NCI-H1105 treated with DMSO at 0.1 percent for 48 hours (cell line): ENCODE measurements at regions not wholly inside any gene's neighbourhood (a gene's known extent, or its start where the extent isn't known, plus 50 kb on each side); places are given as distances from the start of the nearest gene placed in this dataset.
A peak's percentile ranks its signal among the peaks of the same experiment; 100 is the strongest.
"Not testable (repeated sequence)": the region's sequence is repeated elsewhere in the genome, so short reads cannot be mapped to it uniquely, and the experiment has no call there.

ENCODE experiments used
- DNase-seq: peaks from one replicate; lab custom pipeline; 2025; lab: John Stamatoyannopoulos, UW

GRCh38 chr9:28471261-28471660 lies 898.0 kb upstream of the C9orf72 start:
- DNase-seq, result no peak

- no peak for DNase-seq
Observed at GRCh38 chr9:28487561-28487960, 914.3 kb upstream of the C9orf72 start.

GRCh38 chr9:28491121-28491520 lies 917.8 kb upstream of the C9orf72 start:
- no peak for DNase-seq

GRCh38 chr9:28498168-28498567 lies 924.9 kb upstream of the C9orf72 start:
- not testable (repeated sequence) for DNase-seq

- DNase-seq, result no peak
Observed at GRCh38 chr9:28502189-28502588, 928.9 kb upstream of the C9orf72 start.

GRCh38 chr9:28502741-28503140 lies 929.5 kb upstream of the C9orf72 start:
- no peak for DNase-seq

- DNase-seq, result no peak
Observed at GRCh38 chr9:28503573-28503972, 930.3 kb upstream of the C9orf72 start.

- DNase-seq, result no peak
Observed at GRCh38 chr9:28518439-28518838, 945.2 kb upstream of the C9orf72 start.

- DNase-seq, result not testable (repeated sequence)
Observed at GRCh38 chr9:28524309-28524708, 951.0 kb upstream of the C9orf72 start.

GRCh38 chr9:28528049-28528448 lies 954.8 kb upstream of the C9orf72 start:
- DNase-seq, result no peak

- DNase-seq, result no peak
Observed at GRCh38 chr9:28538132-28538531, 964.9 kb upstream of the C9orf72 start.

GRCh38 chr9:28539434-28540070 lies 966.3 kb upstream of the C9orf72 start:
- peak; percentile 60 for DNase-seq

- no peak for DNase-seq
Observed at GRCh38 chr9:28542928-28543327, 969.6 kb upstream of the C9orf72 start.

GRCh38 chr9:28547527-28547926 lies 974.2 kb upstream of the C9orf72 start:
- DNase-seq, result no peak

GRCh38 chr9:28563291-28563934 lies 990.1 kb upstream of the C9orf72 start:
- no peak for DNase-seq

- DNase-seq, result no peak
Observed at GRCh38 chr9:28583832-28584231, 1010.6 kb upstream of the C9orf72 start.

GRCh38 chr9:28584542-28584941 lies 1011.3 kb upstream of the C9orf72 start:
- DNase-seq, result no peak

GRCh38 chr9:28587052-28587451 lies 1013.8 kb upstream of the C9orf72 start:
- DNase-seq, result no peak

- DNase-seq, result no peak
Observed at GRCh38 chr9:28598408-28598807, 1025.1 kb upstream of the C9orf72 start.

GRCh38 chr9:28600226-28600625 lies 1026.9 kb upstream of the C9orf72 start:
- DNase-seq, result no peak

- DNase-seq, result no peak
Observed at GRCh38 chr9:28607843-28608242, 1034.6 kb upstream of the C9orf72 start.

- DNase-seq, result no peak
Observed at GRCh38 chr9:28610339-28610738, 1037.1 kb upstream of the C9orf72 start.

- DNase-seq, result no peak
Observed at GRCh38 chr9:28616310-28616709, 1043.0 kb upstream of the C9orf72 start.

- DNase-seq, result no peak
Observed at GRCh38 chr9:28620011-28620410, 1046.7 kb upstream of the C9orf72 start.
